ENCODE measurements at regions not wholly inside any gene's neighbourhood (a gene's known extent, or its start where the extent isn't known, plus 50 kb on each side); places are given as distances from the start of the nearest gene placed in this dataset.

DNA sequence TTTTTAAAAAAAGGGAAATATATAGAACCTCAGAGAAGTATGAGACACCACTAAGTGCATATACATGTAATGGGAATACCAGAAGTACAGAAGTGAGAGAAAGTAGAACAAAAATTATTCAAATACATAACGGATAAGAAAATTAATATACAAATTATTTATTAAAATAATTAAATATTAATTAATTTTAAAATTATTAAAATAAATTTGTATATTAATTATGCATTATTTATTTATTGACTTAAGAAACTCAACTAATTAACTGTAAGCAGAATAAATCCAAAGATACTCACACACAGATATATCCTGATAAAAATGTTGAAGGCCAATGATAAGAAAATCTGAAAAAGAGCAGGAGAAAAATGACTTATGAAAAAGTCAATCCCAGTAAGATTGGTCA, 1333.5 kb upstream of the CELF2 start:
- TF ChIP-seq NFIC (IDR thresholded peaks at IDR 0.05) (no peak), TCF12 (IDR thresholded peaks at IDR 0.05; ENCODE audit: low read depth) (no peak), REST (IDR thresholded peaks at IDR 0.05; ENCODE audit: low read depth) (no peak)
